SK-N-SH treated with all-trans-retinoic acid at 6 μM for 48 hours (cell line): ENCODE measurements at regions not wholly inside any gene's neighbourhood (a gene's known extent, or its start where the extent isn't known, plus 50 kb on each side); places are given as distances from the start of the nearest gene placed in this dataset.

ENCODE experiments used
- ATAC-seq: fragments of 200-7000 bp; cut with Tn5 transposase; 3 replicates; pipeline ENCODE4 v1.9.1; 2020; ENCODE audit warnings: mild to moderate bottlenecking, moderate library complexity
- ARNTL ChIP-seq: fragments of 450-650 bp; formaldehyde crosslinking; IDR thresholded peaks from 2 replicates; pipeline ENCODE4 v1.5.0; 2020; ENCODE audit warnings: low read depth, mild to moderate bottlenecking, moderate library complexity, borderline replicate concordance
- CSDC2 ChIP-seq: fragments of 250-450 bp; sonication (Bioruptor Pico); IDR thresholded peaks from 2 replicates; pipeline ENCODE4 v1.5.0; 2020; ENCODE audit warnings: mild to moderate bottlenecking, moderate library complexity
- CSRNP3 ChIP-seq: fragments of 250-450 bp; sonication (Bioruptor Pico); IDR thresholded peaks from 2 replicates; pipeline ENCODE4 v1.5.1; 2021; ENCODE audit warnings: mild to moderate bottlenecking, moderate library complexity
- ESRRG ChIP-seq: fragments of 250-450 bp; sonication (Bioruptor Pico); IDR thresholded peaks from 2 replicates; pipeline ENCODE4 v1.6.1; 2021; ENCODE audit warnings: mild to moderate bottlenecking
- GLIS3 ChIP-seq: fragments of 250-450 bp; sonication (Bioruptor Pico); IDR thresholded peaks from 2 replicates; pipeline ENCODE4 v1.5.0; 2020; ENCODE audit warnings: mild to moderate bottlenecking, moderate library complexity
- ISL1 ChIP-seq: fragments of 250-450 bp; sonication (Bioruptor Pico); IDR thresholded peaks from 2 replicates; pipeline ENCODE4 v2.1.2; 2022; ENCODE audit warnings: mild to moderate bottlenecking, moderate library complexity
- PATZ1 ChIP-seq: fragments of 250-450 bp; sonication (Bioruptor Pico); IDR thresholded peaks from 2 replicates; pipeline ENCODE4 v1.8.0; 2020; ENCODE audit warnings: mild to moderate bottlenecking, moderate library complexity, borderline replicate concordance
- POU6F1 ChIP-seq: fragments of 250-450 bp; sonication (Bioruptor Pico); IDR thresholded peaks from 2 replicates; pipeline ENCODE4 v1.8.0; 2021; ENCODE audit warnings: low read depth, mild to moderate bottlenecking, moderate library complexity, borderline replicate concordance
- PPARA ChIP-seq: fragments of 250-450 bp; sonication (Bioruptor Pico); IDR thresholded peaks from 2 replicates; pipeline ENCODE4 v1.5.0; 2020; ENCODE audit warnings: mild to moderate bottlenecking, borderline replicate concordance
- RARB ChIP-seq: fragments of 250-450 bp; sonication (Bioruptor Pico); IDR thresholded peaks from 2 replicates; pipeline ENCODE4 v1.8.0; 2021; ENCODE audit warnings: mild to moderate bottlenecking, moderate library complexity
- SNAI2 ChIP-seq: fragments of 250-450 bp; sonication (Bioruptor Pico); IDR thresholded peaks from 2 replicates; pipeline ENCODE4 v1.5.0; 2020; ENCODE audit warnings: mild to moderate bottlenecking, moderate library complexity
- TCF4 ChIP-seq: fragments of 250-450 bp; sonication (Bioruptor Pico); IDR thresholded peaks from 2 replicates; pipeline ENCODE4 v1.8.0; 2021; ENCODE audit warnings: mild to moderate bottlenecking, moderate library complexity, borderline replicate concordance
- TOX ChIP-seq: fragments of 250-450 bp; sonication (Bioruptor Pico); IDR thresholded peaks from 2 replicates; pipeline ENCODE4 v1.8.0; 2021; ENCODE audit warnings: mild to moderate bottlenecking, moderate library complexity, borderline replicate concordance
- TSHZ2 ChIP-seq: fragments of 250-450 bp; sonication (Bioruptor Pico); IDR thresholded peaks from 2 replicates; pipeline ENCODE4 v1.5.0; 2020; ENCODE audit warnings: mild to moderate bottlenecking, moderate library complexity
- ZC3H10 ChIP-seq: fragments of 250-450 bp; sonication (Bioruptor Pico); IDR thresholded peaks from 2 replicates; pipeline ENCODE4 v1.5.1; 2021; ENCODE audit warnings: mild to moderate bottlenecking, moderate library complexity
- ZFP3 ChIP-seq: fragments of 250-450 bp; sonication (Bioruptor Pico); IDR thresholded peaks from 2 replicates; pipeline ENCODE4 v1.5.0; 2020; ENCODE audit warnings: mild to moderate bottlenecking, moderate library complexity
- ZFP30 ChIP-seq: fragments of 450-650 bp; formaldehyde crosslinking; IDR thresholded peaks from 2 replicates; pipeline ENCODE4 v1.5.0; 2022; ENCODE audit warnings: mild to moderate bottlenecking, moderate library complexity
- ZNF8 ChIP-seq: fragments of 450-650 bp; formaldehyde crosslinking; IDR thresholded peaks from 2 replicates; pipeline ENCODE4 v1.5.0; 2020; ENCODE audit warnings: mild to moderate bottlenecking, moderate library complexity

- ATAC-seq, result no peak
- TF ChIP-seq POU6F1 (CRISPR knock-in tag) (no peak), CSDC2 (CRISPR knock-in tag) (no peak), TOX (CRISPR knock-in tag) (no peak), ZFP3 (CRISPR knock-in tag) (no peak), ZFP30 (no peak), TCF4 (no peak), GLIS3 (no peak), PATZ1 (CRISPR knock-in tag) (no peak), RARB (no peak)
- TF ChIP-seq, all 23 proteins: peak for 0
Observed at GRCh38 chr4:36467670-36468069, 186.3 kb downstream of the DTHD1 start.

- ATAC-seq, result no peak
- TF ChIP-seq ARNTL (CRISPR knock-in tag) (no peak), POU6F1 (CRISPR knock-in tag) (no peak)
Observed at GRCh38 chr4:36471903-36472302, 190.5 kb downstream of the DTHD1 start.

- no peak for ATAC-seq
- TF ChIP-seq TSHZ2, result no peak
Observed at GRCh38 chr4:36476135-36476534, 194.7 kb downstream of the DTHD1 start.

GRCh38 chr4:36477861-36478260 lies 196.4 kb downstream of the DTHD1 start:
- no peak for TF ChIP-seq PPARA (CRISPR knock-in tag)
- no peak for TF ChIP-seq ISL1 (CRISPR knock-in tag)
- TF ChIP-seq ZC3H10 (CRISPR knock-in tag), result no peak
- no peak for TF ChIP-seq POU6F1 (CRISPR knock-in tag)
- TF ChIP-seq ESRRG (CRISPR knock-in tag), result no peak
- no peak for TF ChIP-seq CSRNP3 (CRISPR knock-in tag)
- TF ChIP-seq ZNF8 (CRISPR knock-in tag), result no peak
- TF ChIP-seq SNAI2 (CRISPR knock-in tag), result no peak
- no peak for ATAC-seq
